T-helper 2 cell (primary cell): ENCODE measurements at regions not wholly inside any gene's neighbourhood (a gene's known extent, or its start where the extent isn't known, plus 50 kb on each side); places are given as distances from the start of the nearest gene placed in this dataset.

Experiments used
- DNase-seq, 5 experiments: peaks; one replicate each; pipeline versions ENCODE4 v3.0.0 to v3.0.0-alpha.2; 2012 to 2022

DNA sequence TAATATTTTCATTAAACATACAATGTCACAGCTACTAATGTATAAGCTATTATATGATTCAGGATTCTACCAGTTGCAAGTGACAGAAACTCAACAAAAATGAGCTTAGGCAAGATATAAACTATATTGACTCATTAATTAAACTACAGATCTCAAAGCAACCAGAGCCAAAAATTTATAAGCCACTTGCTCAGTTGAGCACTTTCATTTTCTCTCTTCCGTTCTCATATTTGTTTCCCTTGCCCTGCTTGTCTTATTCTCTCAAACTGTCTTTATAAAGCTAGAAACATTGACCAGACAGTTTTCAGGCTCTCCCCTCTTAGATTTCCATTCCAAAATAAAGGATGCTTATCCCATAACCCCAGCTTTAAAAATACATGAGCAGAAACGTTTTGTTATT, 60.2 kb upstream of the DGKB start:
- no peak for DNase-seq

DNA sequence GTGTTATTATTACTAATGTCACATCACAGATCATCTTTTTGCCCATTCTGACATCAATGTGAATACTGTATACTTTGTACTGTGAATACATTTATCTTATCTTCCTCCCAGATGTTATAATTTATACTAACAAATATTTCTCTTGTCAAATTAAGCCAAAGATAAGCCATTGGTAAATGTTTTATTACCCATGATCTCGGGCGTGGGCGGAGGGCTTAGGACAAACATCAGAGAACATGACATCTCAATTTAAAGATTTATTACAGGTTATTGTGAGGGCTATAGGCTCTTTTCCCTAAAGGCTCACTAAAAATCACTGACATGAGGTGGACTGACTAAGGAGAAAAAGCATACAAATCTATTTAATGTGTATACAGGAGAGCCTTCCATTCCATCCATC, 58.2 kb upstream of the DGKB start:
- DNase-seq, result no peak

DNA sequence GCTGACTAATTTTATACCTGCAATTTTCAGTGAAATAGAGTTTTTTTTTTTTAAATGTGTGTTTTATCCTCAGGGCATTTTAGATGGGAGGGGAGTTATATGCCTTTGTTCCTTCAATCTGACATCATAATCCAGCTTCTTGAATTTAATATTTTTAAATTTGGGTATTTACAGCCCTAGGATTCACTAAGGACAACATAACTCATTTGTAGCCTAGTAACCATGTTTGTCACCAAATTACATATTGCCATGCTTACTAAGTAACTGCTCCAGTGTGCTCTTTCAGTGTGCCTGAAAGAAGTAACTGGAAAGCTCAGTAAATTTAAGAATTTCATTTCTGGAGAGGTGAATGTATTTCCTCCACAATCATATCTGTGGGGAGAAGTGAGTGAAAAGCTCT, 56.8 kb upstream of the DGKB start:
- DNase-seq, result no peak

DNA sequence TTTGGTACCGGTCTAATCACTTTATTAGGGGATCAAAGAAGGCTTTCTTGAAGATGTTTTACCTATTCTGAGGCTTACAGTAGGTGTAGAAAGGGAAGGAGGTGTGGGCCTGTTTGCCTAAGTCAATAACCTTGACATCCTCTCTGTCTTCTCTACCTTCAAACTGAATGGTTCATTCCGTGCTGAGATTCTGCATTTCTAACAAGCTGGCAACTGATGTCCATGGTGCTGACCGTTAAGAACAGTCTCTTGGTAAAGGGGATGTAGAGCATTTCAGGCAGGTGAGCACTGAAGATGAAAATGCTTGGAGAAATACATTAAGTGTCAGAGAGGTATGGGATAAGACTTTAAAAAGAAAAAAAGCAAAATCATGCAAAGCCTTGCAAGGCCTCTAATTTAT, 51.5 kb upstream of the DGKB start:
- DNase-seq, result no peak
